ENCODE measurements at regions not wholly inside any gene's neighbourhood (a gene's known extent, or its start where the extent isn't known, plus 50 kb on each side); places are given as distances from the start of the nearest gene placed in this dataset.

DNA sequence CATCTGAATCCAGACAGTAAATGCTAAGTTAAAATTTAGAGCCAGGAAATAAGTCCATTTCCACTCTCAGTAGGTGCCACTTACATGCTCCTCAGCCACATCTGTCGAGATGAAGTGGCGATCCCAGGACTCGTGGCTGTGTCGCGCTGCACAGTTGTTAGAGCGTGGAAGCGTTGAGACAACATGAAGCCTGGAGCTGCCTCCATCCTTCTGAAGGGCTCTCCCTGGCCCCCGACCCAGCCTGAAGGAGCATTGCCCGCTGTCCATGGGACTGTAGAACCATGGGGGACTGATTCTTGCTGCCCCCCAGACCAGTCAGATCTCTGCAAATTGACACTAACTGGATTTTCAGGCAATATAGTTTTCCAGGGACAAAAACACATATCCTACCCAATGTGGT is 58.9 kb downstream of the IRX1 start:
- no peak for DNase-seq

DNA sequence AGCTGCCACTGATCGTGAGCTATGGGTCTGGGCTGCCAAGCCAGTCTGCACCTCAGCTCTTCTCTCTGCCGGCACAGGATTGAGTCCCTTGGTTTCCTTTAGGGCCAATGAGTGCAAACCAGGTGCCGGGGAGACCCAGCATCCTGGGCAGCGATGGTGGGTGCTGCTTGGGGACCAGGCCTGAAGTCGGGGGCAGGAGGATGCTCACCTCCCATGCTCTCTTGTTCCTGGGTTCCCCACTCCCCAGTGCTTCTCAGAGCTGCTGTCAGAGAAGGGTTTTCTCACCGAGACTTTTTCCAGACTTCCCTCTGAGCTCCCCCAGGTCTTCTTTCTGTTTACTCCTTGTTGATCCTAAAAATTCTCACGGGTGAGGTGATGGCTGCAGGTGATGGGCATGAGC is 61.2 kb downstream of the IRX1 start:
- DNase-seq = no peak

DNA sequence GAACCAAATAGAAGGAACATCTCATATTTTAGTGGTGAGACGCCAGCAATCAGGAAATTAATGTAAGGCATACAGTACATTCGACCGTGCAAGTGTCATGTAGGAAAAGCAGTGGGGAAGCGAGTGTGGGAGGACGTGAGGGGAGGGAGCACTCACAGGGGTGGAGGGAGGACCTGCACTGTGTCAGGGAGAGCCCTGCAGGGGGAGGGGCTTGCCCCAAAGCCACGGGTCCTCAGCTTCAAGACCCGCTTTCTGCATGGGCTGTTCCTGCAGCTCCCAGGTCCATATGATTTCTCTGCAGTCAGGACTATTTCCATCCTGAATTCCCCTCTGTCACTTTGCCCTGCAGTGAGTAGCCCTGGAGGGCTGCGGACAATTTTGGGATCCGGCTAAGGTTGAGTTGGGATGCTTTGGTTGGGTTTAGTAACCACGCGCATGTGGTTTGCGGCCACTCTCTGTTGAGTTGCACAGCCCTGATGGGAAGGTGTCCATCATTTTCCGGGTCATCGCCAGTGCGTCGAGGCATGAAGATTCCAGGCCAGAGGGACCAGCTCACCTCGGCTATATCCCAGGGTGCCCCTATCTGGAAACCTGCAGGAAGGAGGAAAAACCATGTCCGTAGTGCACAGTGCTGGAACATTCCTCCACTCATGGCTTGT is 61.9 kb downstream of the IRX1 start:
- no peak for DNase-seq

- no peak for DNase-seq
Measured at GRCh38 chr5:3658929-3659328, 63.3 kb downstream of the IRX1 start.

- DNase-seq = no peak
Measured at GRCh38 chr5:3659907-3660306, 64.3 kb downstream of the IRX1 start.

- DNase-seq = no peak
Measured at GRCh38 chr5:3660630-3661029, 65.0 kb downstream of the IRX1 start.

DNA sequence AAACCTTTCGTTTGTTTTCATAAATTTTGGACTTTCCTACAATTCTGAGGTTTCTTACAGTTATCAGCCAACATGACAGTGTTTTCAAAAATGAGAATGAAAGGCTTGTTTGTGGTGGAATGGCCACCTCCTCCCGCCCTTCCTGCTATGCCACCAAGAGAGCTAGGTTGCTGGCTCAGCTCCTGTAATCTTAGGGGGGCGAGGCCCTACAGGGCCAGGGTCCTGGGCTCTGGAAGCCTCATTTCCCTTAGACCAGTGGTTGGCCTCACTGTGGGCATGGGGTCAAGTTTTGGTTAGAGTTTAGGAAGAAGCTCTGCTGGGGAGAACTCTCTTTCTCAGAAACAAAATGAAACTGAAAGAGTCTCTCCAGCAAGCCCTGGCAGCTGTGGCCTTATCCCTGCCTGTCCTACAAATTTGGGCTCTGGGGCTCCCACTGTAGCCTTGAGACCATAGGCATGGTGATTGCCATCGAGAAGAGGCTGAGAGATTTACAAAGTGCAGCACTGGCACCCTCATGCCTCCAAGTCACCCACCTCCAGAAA is 66.2 kb downstream of the IRX1 start:
- no peak for DNase-seq

DNA sequence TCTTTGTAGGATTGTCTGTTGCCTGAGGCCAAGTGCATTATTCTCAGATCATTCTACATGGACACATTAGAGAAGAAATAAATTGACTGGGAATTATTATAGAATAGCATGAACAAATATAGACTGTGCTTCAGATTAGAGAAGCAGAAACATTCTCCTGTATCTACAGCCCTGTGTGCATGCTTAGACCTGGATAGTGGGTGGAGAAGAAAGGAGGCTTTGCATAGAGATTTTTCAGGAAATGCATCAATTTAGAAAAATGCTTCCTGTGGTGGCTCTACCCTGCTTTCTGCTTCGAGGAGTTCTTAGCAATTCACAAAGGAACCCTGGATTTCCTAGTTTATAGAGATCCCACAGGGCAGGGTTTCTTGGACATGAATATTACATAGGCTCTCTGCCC is 66.7 kb downstream of the IRX1 start:
- DNase-seq = no peak

DNA sequence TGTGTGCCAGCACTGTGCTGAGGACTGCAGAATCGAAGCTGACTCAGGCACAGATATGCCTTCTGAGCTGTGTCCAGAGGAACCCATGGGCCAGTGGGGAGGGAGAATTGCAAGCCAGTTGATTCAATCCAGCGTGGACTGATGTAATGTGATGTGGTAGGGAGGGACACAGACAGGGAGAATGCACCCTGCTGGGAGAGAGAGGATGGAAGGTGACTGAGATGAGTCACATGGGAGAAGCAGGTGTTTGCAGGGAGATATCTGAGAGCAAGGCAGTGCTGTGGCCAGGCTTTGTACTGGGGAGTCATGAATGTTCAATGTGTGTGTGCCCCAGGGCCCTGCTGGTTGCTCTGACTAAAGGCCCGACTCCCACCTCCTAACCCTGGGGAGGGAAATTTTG is 75.7 kb downstream of the IRX1 start:
- DNase-seq = no peak

- no peak for DNase-seq
Measured at GRCh38 chr5:3678801-3679200, 83.2 kb downstream of the IRX1 start.

DNA sequence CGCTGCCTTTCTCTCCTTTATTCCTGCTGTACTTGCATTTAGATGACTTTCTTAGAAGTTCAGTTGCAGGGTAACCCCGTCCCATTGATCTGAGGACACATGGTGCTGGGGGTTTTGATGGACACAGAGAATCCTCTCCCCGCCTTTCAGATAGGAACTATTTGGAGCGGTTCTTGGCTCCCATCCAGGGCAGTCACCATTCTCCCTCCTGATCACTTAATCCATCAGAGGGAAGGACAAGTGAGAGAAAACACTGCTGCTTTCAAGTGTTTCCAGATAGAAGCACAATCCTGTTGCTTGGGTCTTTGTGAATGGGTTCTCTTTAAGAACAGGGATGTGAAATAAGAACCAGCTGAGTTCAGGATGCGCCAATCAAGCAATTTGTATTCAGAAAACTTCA is 85.2 kb downstream of the IRX1 start:
- no peak for DNase-seq

DNA sequence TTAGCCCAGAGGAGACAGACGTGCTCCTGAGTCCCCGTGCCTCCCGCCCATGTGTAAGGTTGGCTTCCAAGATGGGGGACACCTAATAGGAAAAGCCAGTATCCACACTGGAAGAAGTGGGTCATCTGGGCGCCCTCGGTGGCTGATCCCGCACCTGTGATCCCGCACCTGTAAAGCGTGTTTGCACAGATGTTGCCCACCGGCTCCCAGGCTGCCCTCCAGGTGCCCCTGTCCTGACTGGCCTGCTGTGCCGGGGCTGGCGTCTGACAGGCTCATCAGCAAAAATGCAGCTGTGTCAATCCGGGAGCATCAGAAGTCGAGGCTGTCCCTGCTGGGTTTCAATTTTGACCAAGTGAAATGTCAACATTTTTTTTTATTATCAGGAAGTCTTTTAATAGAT is 88.5 kb downstream of the IRX1 start:
- no peak for DNase-seq

DNA sequence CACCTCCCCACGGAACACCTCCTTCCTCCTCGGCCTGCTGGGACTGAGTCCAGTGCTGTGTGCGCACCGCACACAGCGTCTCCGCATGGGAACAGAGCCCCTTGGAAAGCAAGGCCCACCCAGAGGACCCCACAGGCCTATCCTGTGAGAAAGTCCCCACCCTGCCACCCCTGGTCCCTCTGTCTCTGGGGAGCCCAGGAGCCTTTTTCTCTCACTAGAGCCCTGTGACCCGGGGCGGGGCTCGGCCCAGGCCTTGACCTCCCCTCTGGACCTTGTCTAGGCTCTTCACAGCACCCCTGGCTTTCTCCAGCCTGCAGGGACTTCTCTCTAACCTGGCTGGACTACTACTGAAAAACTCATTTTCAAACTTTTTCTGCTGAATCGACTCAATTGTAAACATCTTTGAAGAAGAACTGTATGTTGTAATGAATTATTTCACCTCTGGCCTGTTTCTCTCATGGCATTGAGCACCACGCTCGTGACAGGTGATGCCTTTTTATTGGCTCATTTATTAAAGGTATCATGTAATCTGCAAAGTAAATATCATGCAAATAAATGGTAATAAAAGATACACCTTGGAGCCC is 89.2 kb downstream of the IRX1 start:
- DNase-seq = no peak

DNA sequence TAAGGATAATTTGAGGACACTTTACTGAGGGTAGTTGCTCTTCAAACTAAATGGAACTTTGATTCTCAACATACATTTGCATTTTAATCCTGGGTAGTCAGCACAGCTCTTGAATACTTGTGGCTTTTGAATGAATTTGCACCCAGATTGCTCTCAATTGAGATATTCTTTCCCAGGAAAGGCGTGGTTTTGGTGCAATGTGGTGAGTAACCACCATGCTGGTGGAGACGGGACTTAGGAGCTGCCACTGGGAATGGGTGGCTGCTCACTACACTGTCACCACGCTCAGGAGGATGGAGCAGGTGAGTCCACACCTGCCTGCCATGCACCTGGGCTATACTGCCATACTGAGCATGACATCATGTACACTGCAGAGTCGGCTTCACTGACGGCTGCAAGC is 99.2 kb downstream of the IRX1 start:
- DNase-seq = no peak

GRCh38 chr5:3695818-3696217 is 100.2 kb downstream of the IRX1 start:
- no peak for DNase-seq

DNA sequence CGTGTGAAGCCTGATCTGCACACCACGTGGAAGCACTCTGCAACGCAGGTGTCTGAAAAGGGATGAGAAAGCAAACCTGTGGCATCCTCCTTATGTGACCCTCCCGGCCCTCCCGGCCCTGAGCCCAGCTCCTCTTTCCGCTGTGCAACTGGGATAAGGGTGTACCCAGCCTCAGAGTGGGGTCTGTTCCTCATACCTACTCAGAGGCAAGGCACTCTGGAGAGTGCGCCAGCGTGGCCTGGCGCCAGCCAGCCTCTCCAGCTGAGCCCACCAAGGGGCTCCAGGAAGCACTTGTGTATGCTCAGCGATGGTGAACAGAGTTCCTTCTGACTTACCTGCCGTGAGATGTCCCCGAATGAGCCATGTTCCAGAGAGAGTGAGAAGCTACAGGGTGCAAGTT is 102.8 kb downstream of the IRX1 start:
- no peak for DNase-seq

- DNase-seq = no peak
Measured at GRCh38 chr5:3701694-3702093, 106.1 kb downstream of the IRX1 start.

DNA sequence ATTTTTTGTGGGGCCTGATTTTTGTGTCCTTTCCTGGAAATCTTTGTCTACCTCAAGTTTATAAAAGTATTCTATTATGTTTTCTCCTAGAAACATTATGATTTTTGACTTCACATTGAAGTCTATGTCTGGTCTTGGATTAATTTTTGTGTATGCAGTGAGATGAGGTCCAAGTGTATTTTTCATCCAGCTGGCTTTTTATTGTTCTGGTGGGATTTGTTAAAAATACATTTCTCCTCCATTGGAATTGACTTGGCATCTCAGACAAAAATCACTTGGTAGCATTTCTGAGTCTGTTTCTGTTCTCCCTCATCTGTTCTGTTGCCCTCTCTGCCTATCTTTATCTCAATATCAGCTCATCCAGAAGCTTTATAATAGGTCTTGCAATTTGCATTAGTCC is 109.0 kb downstream of the IRX1 start:
- no peak for DNase-seq

DNA sequence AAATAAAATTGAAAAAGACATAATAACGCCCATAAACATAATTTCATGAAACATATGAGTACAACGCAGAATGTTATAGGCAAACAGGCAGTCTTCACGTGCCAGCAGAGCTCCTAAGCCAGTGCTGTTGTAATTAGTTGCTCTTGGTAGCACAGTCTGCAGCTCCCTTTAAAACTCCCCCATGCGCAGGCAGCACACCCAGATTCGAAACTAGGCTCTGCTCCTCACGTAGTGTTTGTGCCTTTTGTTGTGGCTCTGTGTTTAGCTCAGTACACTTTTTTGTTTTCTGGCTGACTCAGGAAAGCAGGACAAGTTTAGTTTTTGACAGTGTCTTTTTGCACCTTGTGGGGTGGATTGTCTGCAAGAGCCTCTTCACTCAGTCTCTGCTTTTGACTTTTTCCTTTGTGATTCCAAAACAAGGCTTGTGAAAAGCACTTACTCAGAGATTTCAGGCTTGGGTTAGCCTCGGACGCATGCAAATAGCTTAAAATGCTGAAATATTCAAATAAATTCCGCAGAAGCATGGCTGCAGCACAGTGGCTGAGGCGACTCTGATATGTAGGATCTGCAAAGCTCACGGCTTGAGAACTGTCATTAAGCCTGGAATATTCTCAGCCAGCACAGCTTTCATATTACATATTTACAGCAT is 113.6 kb downstream of the IRX1 start:
- DNase-seq = no peak

- no peak for DNase-seq
Measured at GRCh38 chr5:3709717-3710348, 114.2 kb downstream of the IRX1 start.

DNA sequence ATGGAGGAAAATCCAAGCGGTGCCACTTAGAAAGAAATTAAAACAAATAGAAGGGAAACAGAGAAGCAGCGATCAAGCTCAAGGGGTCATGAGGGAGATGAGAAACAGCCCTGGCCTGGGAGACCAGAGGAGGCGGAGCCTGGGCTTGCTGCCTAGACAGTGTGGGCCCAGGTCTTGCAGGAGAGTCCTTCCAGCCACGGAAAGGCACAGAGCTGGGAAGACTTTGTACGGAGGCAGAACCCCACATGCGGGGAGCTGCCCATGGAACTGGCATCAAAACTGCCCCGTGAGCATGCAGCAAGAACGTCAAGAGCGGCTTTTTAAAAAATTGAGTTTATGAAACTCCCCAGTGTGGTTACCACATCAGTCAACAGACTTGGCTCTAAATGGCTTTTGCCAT is 119.4 kb downstream of the IRX1 start:
- no peak for DNase-seq

GRCh38 chr5:3729631-3730030 is 134.0 kb downstream of the IRX1 start:
- no peak for DNase-seq

GRCh38 chr5:3734632-3735031 is 139.0 kb downstream of the IRX1 start:
- DNase-seq = no peak

- no peak for DNase-seq
Measured at GRCh38 chr5:3736466-3736865, 140.8 kb downstream of the IRX1 start.

All from stimulated activated naive CD4-positive, alpha-beta T cell treated with Interleukin-2 at 50 U/mL for 16 hours (primary cell).